Neural cell (in vitro differentiated cells): ENCODE measurements at regions not wholly inside any gene's neighbourhood (a gene's known extent, or its start where the extent isn't known, plus 50 kb on each side); places are given as distances from the start of the nearest gene placed in this dataset.

Experiments
- H2AFZ ChIP-seq: fragments of 200-600, 300-800 bp; sonication (generic), shearing (Covaris generic); 2 replicates; pipeline ENCODE4 v1.6.0; 2014; ENCODE audit warnings: low read depth, mild to moderate bottlenecking, antibody characterized with exemption, low read length, moderate library complexity
- H3F3A ChIP-seq: fragments of 200-600 bp; shearing (Covaris generic); 2 replicates; pipeline ENCODE4 v1.6.1; 2016; ENCODE audit warnings: mild to moderate bottlenecking, moderate library complexity, mixed read lengths, antibody characterized with exemption, low read length; ENCODE audit not compliant: insufficient read depth, poor library complexity, severe bottlenecking
- H3K27ac ChIP-seq: fragments of 200-600, 300-800 bp; sonication (generic), shearing (Covaris generic); 2 replicates; pipeline ENCODE4 v1.5.1; 2014; ENCODE audit warnings: mild to moderate bottlenecking, low read length, moderate library complexity
- H3K27me3 ChIP-seq: fragments of 300-800, 200-600 bp; sonication (generic), shearing (Covaris generic); 2 replicates; pipeline ENCODE4 v1.6.0; 2014; ENCODE audit warnings: mild to moderate bottlenecking, low read depth, low read length, moderate library complexity; ENCODE audit not compliant: insufficient read depth
- H3K36me3 ChIP-seq: fragments of 300-800, 200-600 bp; sonication (generic), shearing (Covaris generic); 2 replicates; pipeline ENCODE4 v1.5.1; 2014; ENCODE audit warnings: mild to moderate bottlenecking, antibody characterized with exemption, low read length, moderate library complexity; ENCODE audit not compliant: insufficient read depth
- H3K4me2 ChIP-seq: fragments of 300-800, 200-600 bp; sonication (generic), shearing (Covaris generic); 2 replicates; pipeline ENCODE4 v1.6.0; 2014; ENCODE audit warnings: mild to moderate bottlenecking, low read length
- H3K4me3 ChIP-seq: fragments of 300-800, 200-600 bp; sonication (generic), shearing (Covaris generic); 2 replicates; pipeline ENCODE4 v1.5.1; 2014; ENCODE audit warnings: mild to moderate bottlenecking, low read length, moderate library complexity
- H3K79me2 ChIP-seq: fragments of 200-600 bp; shearing (Covaris generic); replicated peaks from 2 replicates; pipeline ENCODE4 v1.6.0; 2014; ENCODE audit warnings: mild to moderate bottlenecking, low read length, moderate library complexity; ENCODE audit not compliant: insufficient read depth
- H3K9ac ChIP-seq: fragments of 300-800, 200-600 bp; sonication (generic), shearing (Covaris generic); 2 replicates; pipeline ENCODE4 v1.6.1; 2016; ENCODE audit warnings: mild to moderate bottlenecking, low read length, mixed read lengths
- H3K9me2 ChIP-seq: fragments of 200-600 bp; shearing (Covaris generic); 2 replicates; pipeline ENCODE4 v1.6.1; 2016; ENCODE audit warnings: mild to moderate bottlenecking, low read length, mixed read lengths; ENCODE audit not compliant: insufficient read depth
- H3K9me3 ChIP-seq: fragments of 200-600, 300-800 bp; sonication (generic), shearing (Covaris generic); 2 replicates; pipeline ENCODE4 v1.6.1; 2016; ENCODE audit warnings: mild to moderate bottlenecking, mixed run types, low read length, moderate library complexity, mixed read lengths
- H4K20me1 ChIP-seq: fragments of 200-600 bp; shearing (Covaris generic); 2 replicates; pipeline ENCODE4 v1.6.1; 2016; ENCODE audit warnings: mild to moderate bottlenecking, mixed run types; ENCODE audit not compliant: insufficient read depth
- CTCF ChIP-seq: fragments of 450-650 bp; IDR thresholded peaks from 2 replicates; pipeline ENCODE4 v1.5.1; 2014; ENCODE audit warnings: antibody characterized with exemption, mild to moderate bottlenecking, moderate library complexity; ENCODE audit not compliant: poor library complexity, severe bottlenecking
- EP300 ChIP-seq: fragments of 450-650 bp; conservative IDR thresholded peaks from 2 replicates; pipeline ENCODE4 v1.6.1; 2014; ENCODE audit warnings: antibody characterized with exemption, mild to moderate bottlenecking, moderate library complexity; ENCODE audit not compliant: poor library complexity, severe bottlenecking
- EZH2 ChIP-seq: fragments of 200-600, 300-800 bp; shearing (Covaris generic), sonication (generic); IDR thresholded peaks from 2 replicates; pipeline ENCODE4 v1.6.1; 2014; ENCODE audit warnings: antibody characterized with exemption, low read length, borderline replicate concordance, mild to moderate bottlenecking; ENCODE audit not compliant: insufficient read depth, poor library complexity, severe bottlenecking
- MXI1 ChIP-seq: fragments of 450-650 bp; conservative IDR thresholded peaks from 2 replicates; pipeline ENCODE4 v1.6.1; 2014; ENCODE audit warnings: antibody characterized with exemption, mild to moderate bottlenecking; ENCODE audit not compliant: poor library complexity, severe bottlenecking
- POLR2AphosphoS5 ChIP-seq: IDR thresholded peaks from 2 replicates; pipeline ENCODE4 v1.6.1; 2012
- RAD21 ChIP-seq: fragments of 450-650 bp; conservative IDR thresholded peaks from 2 replicates; pipeline ENCODE4 v1.6.1; 2014; ENCODE audit warnings: antibody characterized with exemption, mild to moderate bottlenecking, moderate library complexity
- REST ChIP-seq: IDR thresholded peaks from 2 replicates; pipeline ENCODE4 v1.6.1; 2012; ENCODE audit warnings: borderline replicate concordance
- SMC3 ChIP-seq: fragments of 450-650 bp; conservative IDR thresholded peaks from 2 replicates; pipeline ENCODE4 v1.6.1; 2014; ENCODE audit warnings: antibody characterized with exemption, mild to moderate bottlenecking, moderate library complexity; ENCODE audit not compliant: poor library complexity
- TAF1 ChIP-seq: IDR thresholded peaks from 2 replicates; pipeline ENCODE4 v1.6.1; 2012; ENCODE audit warnings: low read depth

GRCh38 chr9:13431692-13432091, 152.2 kb upstream of the MPDZ start:
- Histone ChIP-seq H3K36me3 (no peaks in the 10 kb centered on the region), H3K27me3 (peaks cover 3% of the 10 kb centered on the region), H3F3A (no peaks in the 10 kb centered on the region), H3K4me3 (no peak overlapping the region), H3K27ac (no peak overlapping the region), H2AFZ (no peak overlapping the region), H3K9me3 (no peaks in the 10 kb centered on the region), H3K9ac (no peak overlapping the region), H3K79me2 (no peaks in the 10 kb centered on the region), H3K9me2 (no peaks in the 10 kb centered on the region), H3K4me2 (no peak overlapping the region), H4K20me1 (no peaks in the 10 kb centered on the region)
- TF ChIP-seq TAF1 (no peak), SMC3 (no peak), EZH2 (no peak), REST (no peak), MXI1 (no peak), EP300 (no peak)

GRCh38 chr9:13431222-13431536, 151.7 kb upstream of the MPDZ start:
- Histone ChIP-seq H3F3A (no peaks in the 10 kb centered on the region), H3K36me3 (no peaks in the 10 kb centered on the region), H3K27ac (no peak overlapping the region), H3K9ac (no peak overlapping the region), H4K20me1 (no peaks in the 10 kb centered on the region), H3K79me2 (no peaks in the 10 kb centered on the region), H3K9me2 (no peaks in the 10 kb centered on the region), H3K27me3 (peaks cover 3% of the 10 kb centered on the region), H3K9me3 (no peaks in the 10 kb centered on the region), H3K4me2 (no peak overlapping the region), H2AFZ (no peak overlapping the region), H3K4me3 (no peak overlapping the region)
- TF ChIP-seq CTCF, result no peak
- TF ChIP-seq SMC3, result no peak
- TF ChIP-seq REST, result no peak
- no peak for TF ChIP-seq EP300
- no peak for TF ChIP-seq TAF1
- no peak for TF ChIP-seq MXI1
- TF ChIP-seq POLR2AphosphoS5, result no peak
- no peak for TF ChIP-seq RAD21
- TF ChIP-seq EZH2, result no peak
